ENCODE measurements at regions not wholly inside any gene's neighbourhood (a gene's known extent, or its start where the extent isn't known, plus 50 kb on each side); places are given as distances from the start of the nearest gene placed in this dataset.

- peaks cover 0 to 77% of the 10 kb centered on the region in 2 donors for H3K27me3 ChIP-seq
- DNase-seq, result no peak
- no peaks in the 10 kb centered on the region for H3K4me1 ChIP-seq
- H3K9me3 ChIP-seq, result no peaks in the 10 kb centered on the region
- no peak overlapping the region for H3K27ac ChIP-seq
- H3K36me3 ChIP-seq, result no peaks in the 10 kb centered on the region
- intact Hi-C loops (cut with DNase I; ENCODE audit: low total_unique reads), result no loop called here
- TF ChIP-seq CTCF (IDR thresholded peaks at IDR 0.05), result no peak
- H3K4me3 ChIP-seq, result no peak overlapping the region
Observed at GRCh38 chr1:2864203-2864905, 62.9 kb upstream of the TTC34 start.

- Histone ChIP-seq H3K9me3 (peaks cover 0 to 5% (median 0%) of the 10 kb centered on the region in 3 donors), H3K27ac (no peak overlapping the region), H3K27me3 (peaks cover 0 to 79% of the 10 kb centered on the region in 2 donors), H3K4me1 (no peaks in the 10 kb centered on the region), H3K36me3 (no peaks in the 10 kb centered on the region), H3K4me3 (no peak overlapping the region)
- no peak for TF ChIP-seq CTCF (IDR thresholded peaks at IDR 0.05)
- intact Hi-C loops (cut with DNase I; ENCODE audit: low total_unique reads), result no loop called here
- no peak for DNase-seq
Observed at GRCh38 chr1:2865000-2865399, 63.5 kb upstream of the TTC34 start.

- H3K4me1 ChIP-seq, result no peaks in the 10 kb centered on the region
- no peak for TF ChIP-seq CTCF (IDR thresholded peaks at IDR 0.05)
- intact Hi-C loops (cut with DNase I; ENCODE audit: low total_unique reads), result no loop called here
- H3K9me3 ChIP-seq, result peaks cover under 1 to 12% (median 4%) of the 10 kb centered on the region in 3 donors
- no peak overlapping the region for H3K27ac ChIP-seq
- H3K27me3 ChIP-seq, result peaks cover 0 to 87% of the 10 kb centered on the region in 2 donors
- H3K36me3 ChIP-seq, result no peaks in the 10 kb centered on the region
- DNase-seq, result no peak
- no peak overlapping the region for H3K4me3 ChIP-seq
Observed at GRCh38 chr1:2865571-2866421, 64.3 kb upstream of the TTC34 start.

- Histone ChIP-seq H3K27ac (no peak overlapping the region), H3K27me3 (peaks cover 0 to 84% of the 10 kb centered on the region in 2 donors), H3K9me3 (peaks cover 7 to 20% (median 11%) of the 10 kb centered on the region in 3 donors), H3K4me1 (no peaks in the 10 kb centered on the region), H3K4me3 (no peak overlapping the region), H3K36me3 (no peaks in the 10 kb centered on the region)
- intact Hi-C loops (cut with DNase I; ENCODE audit: low total_unique reads), result no loop called here
- DNase-seq, result no peak
- TF ChIP-seq CTCF (IDR thresholded peaks at IDR 0.05), result no peak
Observed at GRCh38 chr1:2866422-2867086, 65.1 kb upstream of the TTC34 start.

GRCh38 chr1:2867087-2867425 is 65.6 kb upstream of the TTC34 start:
- DNase-seq, result no peak
- Histone ChIP-seq H3K9me3 (peaks cover 11 to 25% (median 16%) of the 10 kb centered on the region in 3 donors), H3K27ac (no peak overlapping the region), H3K27me3 (peaks cover 0 to 79% of the 10 kb centered on the region in 2 donors), H3K36me3 (no peaks in the 10 kb centered on the region), H3K4me1 (no peaks in the 10 kb centered on the region), H3K4me3 (no peak overlapping the region)
- intact Hi-C loops (cut with DNase I; ENCODE audit: low total_unique reads), result no loop called here
- TF ChIP-seq CTCF (IDR thresholded peaks at IDR 0.05), result no peak
